ENCODE measurements at regions not wholly inside any gene's neighbourhood (a gene's known extent, or its start where the extent isn't known, plus 50 kb on each side); places are given as distances from the start of the nearest gene placed in this dataset.

DNA sequence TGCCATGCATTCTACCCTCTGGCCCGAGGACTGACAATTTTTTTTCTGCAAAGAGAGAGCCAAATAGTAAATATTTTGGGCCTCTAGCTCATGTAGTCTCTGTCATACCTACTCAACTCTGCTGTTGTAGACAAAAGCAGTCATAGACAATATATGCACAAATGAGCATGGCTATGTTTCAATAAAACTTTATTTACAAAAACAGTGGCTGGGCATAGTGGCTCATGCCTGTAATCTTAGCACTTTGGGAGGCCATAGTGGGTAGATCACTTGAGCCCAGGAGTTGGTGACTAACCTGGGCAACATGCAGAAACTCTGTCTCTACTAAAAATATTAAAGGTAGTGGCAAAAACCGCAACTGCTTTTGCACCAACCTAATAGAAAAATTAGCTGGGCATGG is 153.7 kb upstream of the BTG1 start:
- no peak for DNase-seq

GRCh38 chr12:92297932-92298696 is 152.5 kb upstream of the BTG1 start:
- no peak for DNase-seq

- DNase-seq, result no peak
Measured at GRCh38 chr12:92297405-92297804, 151.8 kb upstream of the BTG1 start.

DNA sequence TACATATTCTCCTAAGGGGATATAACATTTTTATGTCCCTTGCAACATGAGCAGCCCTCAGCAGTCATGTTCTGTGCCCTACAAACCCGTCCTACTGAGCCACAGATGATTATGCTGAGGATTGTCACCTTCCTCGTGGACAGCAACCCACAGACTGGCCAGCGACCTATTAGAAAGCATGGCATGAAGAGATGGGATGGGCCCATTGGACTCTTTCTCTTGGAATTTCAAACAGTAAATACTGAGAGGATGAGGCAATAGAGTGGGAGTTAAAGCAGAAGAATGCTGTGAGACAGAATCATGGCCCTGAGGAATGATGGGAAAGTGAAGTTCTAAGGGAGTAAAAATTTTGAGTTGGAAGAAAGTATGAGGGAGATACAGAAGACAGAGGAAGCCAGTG is 149.9 kb upstream of the BTG1 start:
- DNase-seq, result no peak

GRCh38 chr12:92294676-92295440 is 149.2 kb upstream of the BTG1 start:
- DNase-seq, result no peak

- DNase-seq, result no peak
Measured at GRCh38 chr12:92292016-92292415, 146.4 kb upstream of the BTG1 start.

GRCh38 chr12:92290886-92291285 is 145.2 kb upstream of the BTG1 start:
- no peak for DNase-seq

DNA sequence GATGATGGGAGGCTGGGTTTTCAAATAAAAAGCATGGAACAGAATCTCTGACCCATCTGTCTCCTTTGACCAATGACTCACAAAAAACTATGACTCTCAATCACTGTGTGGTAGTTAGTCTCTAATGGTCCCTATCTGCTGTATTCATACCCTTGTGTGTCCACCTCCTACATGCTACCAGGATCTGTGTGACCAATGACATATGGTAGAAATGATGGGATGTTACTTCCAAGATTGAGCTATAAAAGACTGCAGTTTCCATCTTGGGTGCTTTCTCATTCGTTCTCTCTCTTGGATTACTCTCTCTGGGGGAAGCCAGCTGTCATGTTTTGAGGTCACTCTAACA is 144.7 kb upstream of the BTG1 start:
- DNase-seq, result no peak

GRCh38 chr12:92289629-92290349 is 144.1 kb upstream of the BTG1 start:
- DNase-seq, result no peak

DNA sequence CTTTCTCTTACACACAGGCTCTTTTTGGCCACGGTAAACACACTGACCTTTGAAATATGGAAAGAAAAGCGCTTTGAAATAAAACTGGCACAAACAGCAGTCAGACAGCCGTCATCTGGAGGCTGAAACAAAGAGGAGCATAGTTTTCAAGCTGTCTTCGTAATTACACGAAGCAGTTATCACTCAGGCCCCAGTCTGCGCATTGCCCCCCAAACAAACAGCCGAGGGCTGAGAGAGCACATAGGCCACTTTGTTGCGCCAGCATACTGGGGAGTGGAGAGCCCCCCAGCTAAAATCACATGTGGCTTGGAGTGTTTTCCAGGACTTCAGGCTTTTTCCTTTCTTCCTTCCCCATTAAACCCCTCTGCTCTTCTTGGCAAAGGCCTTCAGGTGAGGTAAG is 142.9 kb upstream of the BTG1 start:
- DNase-seq, result no peak

GRCh38 chr12:92278378-92278828 is 132.8 kb upstream of the BTG1 start:
- DNase-seq, result no peak

- no peak for DNase-seq
Measured at GRCh38 chr12:92277795-92278194, 132.1 kb upstream of the BTG1 start.

DNA sequence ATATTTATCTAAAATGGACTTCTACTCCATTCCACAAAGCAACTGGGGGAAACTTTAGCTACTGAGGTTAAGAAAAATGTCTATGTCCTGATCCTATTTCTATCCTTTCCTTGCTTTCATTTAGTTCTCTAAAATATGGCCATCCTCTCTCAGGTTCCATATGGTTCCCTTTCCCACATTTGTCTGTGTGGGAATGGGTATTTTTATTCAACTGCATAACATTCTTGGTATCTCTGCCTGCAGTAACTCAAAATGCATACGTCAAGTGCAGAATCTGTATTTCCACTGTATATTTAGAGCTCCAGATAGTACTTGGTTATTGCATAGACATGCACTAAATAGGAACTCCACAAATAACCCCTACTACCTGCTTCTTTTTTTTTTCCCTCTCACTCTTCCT is 130.6 kb upstream of the BTG1 start:
- no peak for DNase-seq

- no peak for DNase-seq
Measured at GRCh38 chr12:92275443-92276154, 130.0 kb upstream of the BTG1 start.

- no peak for DNase-seq
Measured at GRCh38 chr12:92273076-92273475, 127.4 kb upstream of the BTG1 start.

- DNase-seq, result no peak
Measured at GRCh38 chr12:92272061-92272964, 126.7 kb upstream of the BTG1 start.

- DNase-seq, result no peak
Measured at GRCh38 chr12:92271341-92271740, 125.7 kb upstream of the BTG1 start.

GRCh38 chr12:92270521-92270920 is 124.9 kb upstream of the BTG1 start:
- no peak for DNase-seq

GRCh38 chr12:92268946-92269345 is 123.3 kb upstream of the BTG1 start:
- DNase-seq, result no peak

DNA sequence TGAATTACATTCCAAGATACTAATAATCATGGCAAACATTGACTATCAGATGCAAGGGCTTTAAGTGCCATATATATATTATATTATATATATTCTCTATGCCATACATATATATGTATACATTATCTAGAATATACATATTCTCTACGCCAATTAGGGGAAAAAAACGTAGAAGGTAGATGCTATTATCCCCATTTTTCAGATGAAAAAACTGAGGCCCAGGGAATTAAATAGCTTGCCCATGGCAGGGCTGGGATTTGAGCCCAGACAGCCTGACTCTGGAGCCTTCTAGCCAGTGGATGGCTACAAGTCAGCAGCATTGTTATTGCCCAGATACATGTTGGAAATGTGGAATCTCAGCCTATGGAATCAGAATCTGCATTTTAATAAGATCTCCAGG is 116.0 kb upstream of the BTG1 start:
- DNase-seq, result no peak

DNA sequence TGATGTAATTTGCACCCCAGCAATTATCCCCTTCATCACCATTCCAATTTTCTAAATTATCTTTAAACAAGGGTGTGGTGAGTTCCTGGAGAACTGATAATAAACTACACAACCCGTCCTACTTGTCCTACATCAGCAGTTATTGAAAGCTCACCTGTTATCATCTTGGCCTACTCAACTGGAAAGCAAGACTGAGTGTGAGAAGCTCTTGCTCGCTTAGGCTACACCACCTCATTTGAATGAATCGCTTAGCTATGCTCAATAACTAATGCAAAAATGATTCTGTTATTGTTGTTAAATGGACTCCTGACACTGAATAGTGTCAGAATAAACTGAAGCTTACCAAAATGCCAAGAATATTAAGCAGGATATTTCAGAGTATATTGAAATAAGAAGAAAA is 115.4 kb upstream of the BTG1 start:
- no peak for DNase-seq
